ENCODE measurements at regions not wholly inside any gene's neighbourhood (a gene's known extent, or its start where the extent isn't known, plus 50 kb on each side); places are given as distances from the start of the nearest gene placed in this dataset.

GRCh38 chr2:19804639-19805260 is 97.0 kb downstream of the TTC32 start:
- H3F3A ChIP-seq (ENCODE audit: low read length, unreplicated experiment) = no peaks in the 10 kb centered on the region

GRCh38 chr2:19802086-19802841 is 99.5 kb downstream of the TTC32 start:
- ATAC-seq (no peak), DNase-seq (no peak)

More at GRCh38 chr2:19804639-19805260, 97.0 kb downstream of the TTC32 start:
- ATAC-seq (no peak), DNase-seq (no peak)
- H3K79me2 ChIP-seq (ENCODE audit: low read length) = no peaks in the 10 kb centered on the region
- no peak overlapping the region for H3K4me3 ChIP-seq (ENCODE audit: low read length)
- H3K36me3 ChIP-seq (ENCODE audit: low read depth, low read length) = no peaks in the 10 kb centered on the region
- no peak overlapping the region for H3K4me2 ChIP-seq (ENCODE audit: low read length)
- ChIA-PET POLR2A (ENCODE audit: unreplicated experiment) (no interaction called here), CTCF (no interaction called here)
- H4K20me1 ChIP-seq (ENCODE audit: low read length) = no peaks in the 10 kb centered on the region
- no peaks in the 10 kb centered on the region for H3K27me3 ChIP-seq (ENCODE audit: low read length)
- no TSS peak for BruUV-seq (replicated peaks)
- H2AFZ ChIP-seq (ENCODE audit: low read length) = no peak overlapping the region
- intact Hi-C loops (cut with micrococcal nuclease) = no loop called here
- peaks cover 20% of the 10 kb centered on the region for H3K4me1 ChIP-seq (ENCODE audit: insufficient read depth, low read length)
- no peaks in the 10 kb centered on the region for H3K9me3 ChIP-seq (ENCODE audit: low read length)
- H3K9me2 ChIP-seq (replicated peaks; ENCODE audit: low read length) = no peaks in the 10 kb centered on the region
- TF ChIP-seq CTCF (conservative IDR thresholded peaks at IDR 0.05; ENCODE audit: low read depth, low read length) (no peak), EZH2 (IDR thresholded peaks at IDR 0.05; ENCODE audit: low read length, unreplicated experiment) (no peak), EZH2phosphoT487 (IDR thresholded peaks at IDR 0.05; ENCODE audit: borderline replicate concordance, low read length) (no peak)
- H3K27ac ChIP-seq (ENCODE audit: low read length) = no peak overlapping the region
- H3K9ac ChIP-seq (ENCODE audit: low read length) = no peak overlapping the region

More at GRCh38 chr2:19802086-19802841, 99.5 kb downstream of the TTC32 start:
- H3K27me3 ChIP-seq (ENCODE audit: low read length) = no peaks in the 10 kb centered on the region
- H3K36me3 ChIP-seq (ENCODE audit: low read depth, low read length) = no peaks in the 10 kb centered on the region
- H3F3A ChIP-seq (ENCODE audit: low read length, unreplicated experiment) = no peaks in the 10 kb centered on the region
- no peaks in the 10 kb centered on the region for H4K20me1 ChIP-seq (ENCODE audit: low read length)
- no peak overlapping the region for H3K27ac ChIP-seq (ENCODE audit: low read length)
- TF ChIP-seq EZH2phosphoT487 (IDR thresholded peaks at IDR 0.05; ENCODE audit: borderline replicate concordance, low read length) (no peak), CTCF (conservative IDR thresholded peaks at IDR 0.05; ENCODE audit: low read depth, low read length) (no peak), EZH2 (IDR thresholded peaks at IDR 0.05; ENCODE audit: low read length, unreplicated experiment) (no peak)
- no peaks in the 10 kb centered on the region for H3K9me3 ChIP-seq (ENCODE audit: low read length)
- no peak overlapping the region for H3K9ac ChIP-seq (ENCODE audit: low read length)
- no peak overlapping the region for H3K4me3 ChIP-seq (ENCODE audit: low read length)
- ChIA-PET POLR2A (ENCODE audit: unreplicated experiment) (no interaction called here), CTCF (interaction anchor here (0.6 kb wide), 2 partner anchors 26 to 848 kb away, joined by 3 to 4 read pairs; partner anchors contain the start of gene HS1BP3)
- H3K79me2 ChIP-seq (ENCODE audit: low read length) = no peaks in the 10 kb centered on the region
- peak overlapping the region; percentile 46 for H3K4me2 ChIP-seq (ENCODE audit: low read length)
- H3K9me2 ChIP-seq (replicated peaks; ENCODE audit: low read length) = no peaks in the 10 kb centered on the region
- intact Hi-C loops (cut with micrococcal nuclease) = no loop called here
- no TSS peak for BruUV-seq (replicated peaks)
- peaks cover 20% of the 10 kb centered on the region for H3K4me1 ChIP-seq (ENCODE audit: insufficient read depth, low read length)
- no peak overlapping the region for H2AFZ ChIP-seq (ENCODE audit: low read length)

Data from PC-3 (cell line).